Left renal cortex interstitium (tissue), 4 donors: ENCODE measurements at regions not wholly inside any gene's neighbourhood (a gene's known extent, or its start where the extent isn't known, plus 50 kb on each side); places are given as distances from the start of the nearest gene placed in this dataset.

Source experiments
- DNase-seq, 4 donors: peaks; one replicate each; pipeline ENCODE4 v3.0.0-alpha.2; 2013; ENCODE audit warnings: low read depth in 4 of 4, low spot score in 2 of 4, missing footprints in 1 of 4

- no peak for DNase-seq
Measured at GRCh38 chr11:79691445-79691844, 250.6 kb upstream of the TENM4 start.

GRCh38 chr11:79686703-79687419, 246.0 kb upstream of the TENM4 start:
- no peak for DNase-seq

DNA sequence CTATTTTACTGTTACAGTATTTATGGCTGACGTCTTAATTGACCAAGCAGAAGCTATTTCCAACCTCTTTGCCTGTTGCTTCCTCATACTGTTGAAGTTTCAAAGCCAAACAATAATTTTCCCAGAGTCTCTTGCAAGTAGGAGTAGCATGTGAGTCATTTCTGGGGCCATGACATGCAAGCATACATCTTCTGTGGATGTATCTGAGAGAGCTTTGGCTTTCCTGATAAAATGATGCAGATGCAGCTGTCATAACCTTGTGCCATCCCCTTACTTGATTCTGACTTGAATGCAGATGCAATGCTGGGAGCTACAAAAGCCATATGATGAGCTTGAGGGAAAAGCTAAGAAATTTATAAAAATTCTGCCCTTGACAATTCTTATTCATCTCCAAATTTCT, 243.1 kb upstream of the TENM4 start:
- no peak for DNase-seq

DNA sequence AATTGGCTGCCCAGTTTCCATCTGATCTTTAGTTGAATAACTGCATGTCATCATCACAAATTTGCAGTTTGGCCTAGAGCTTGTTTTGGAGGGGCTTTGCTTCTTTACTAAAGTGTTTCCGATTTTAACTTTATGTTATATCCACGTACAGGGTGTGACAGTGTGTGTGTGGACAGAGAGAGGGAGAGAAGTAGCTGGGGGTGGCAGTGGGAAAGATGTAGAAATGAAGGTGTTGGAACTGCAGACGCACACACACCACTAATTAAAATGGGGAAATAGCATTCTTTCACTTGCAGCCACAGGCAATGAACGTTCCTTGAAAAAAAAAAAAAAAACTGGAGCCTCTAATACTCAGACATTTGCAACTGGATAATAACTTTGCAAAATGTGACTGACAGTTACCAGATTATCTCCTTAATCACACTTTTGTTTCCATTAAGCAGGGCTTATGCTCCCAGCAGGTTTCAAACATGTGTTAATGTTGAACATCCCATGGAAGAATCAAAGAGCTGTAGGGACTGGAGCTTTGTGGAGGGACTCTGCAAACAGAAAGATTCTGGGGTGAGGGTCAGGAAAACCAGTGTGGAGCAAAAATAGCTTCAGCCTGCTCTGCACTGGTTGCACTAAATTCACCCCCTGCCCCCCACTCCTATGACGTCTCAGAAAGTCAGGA, 238.1 kb upstream of the TENM4 start:
- no peak for DNase-seq

- no peak for DNase-seq
Measured at GRCh38 chr11:79676396-79676795, 235.6 kb upstream of the TENM4 start.

GRCh38 chr11:79675081-79675480, 234.3 kb upstream of the TENM4 start:
- no peak for DNase-seq

DNA sequence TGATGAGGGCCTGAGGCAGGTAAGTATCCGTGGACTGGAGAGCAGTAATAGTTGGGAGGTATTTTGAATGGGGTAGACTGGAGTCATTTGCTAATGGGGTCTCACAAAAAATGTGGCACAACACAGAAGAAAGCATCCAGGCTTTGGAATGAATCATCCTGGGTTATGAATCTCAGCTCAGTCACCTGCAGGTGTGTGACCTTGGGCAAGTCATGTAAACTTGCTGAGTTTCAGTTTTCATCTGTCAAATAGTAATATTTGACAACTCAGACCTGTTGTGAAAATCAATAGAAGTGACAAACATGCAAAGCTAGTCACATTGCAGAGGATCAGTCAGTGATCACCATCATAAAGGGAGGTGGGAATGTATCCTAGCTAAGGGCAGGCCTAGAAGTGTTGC, 232.0 kb upstream of the TENM4 start:
- no peak for DNase-seq

DNA sequence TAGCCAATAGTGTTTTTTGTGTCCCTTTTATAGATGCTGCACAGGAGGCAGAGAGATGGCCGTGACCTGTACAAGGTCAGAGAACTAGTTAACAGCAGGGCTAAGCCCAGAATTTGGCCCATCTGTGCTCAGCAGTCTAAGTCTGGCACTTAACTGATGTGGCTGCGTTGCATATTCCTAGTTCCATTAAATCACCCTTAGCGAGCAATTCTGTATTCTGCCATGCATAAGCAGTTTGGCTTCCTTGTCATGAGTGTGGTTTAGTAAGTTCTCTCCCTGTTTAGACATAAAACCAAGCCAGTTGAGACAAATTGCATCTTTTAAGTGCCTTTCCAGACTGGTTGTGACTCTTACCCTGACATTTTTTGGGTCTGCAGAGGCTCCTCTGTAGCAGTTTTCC, 230.6 kb upstream of the TENM4 start:
- DNase-seq, result peak in 1 of 4 donors; percentile 12

GRCh38 chr11:79670882-79671281, 230.1 kb upstream of the TENM4 start:
- peak in 2 of 4 donors; percentile 17 to 28 for DNase-seq

GRCh38 chr11:79668575-79668974, 227.7 kb upstream of the TENM4 start:
- no peak for DNase-seq

DNA sequence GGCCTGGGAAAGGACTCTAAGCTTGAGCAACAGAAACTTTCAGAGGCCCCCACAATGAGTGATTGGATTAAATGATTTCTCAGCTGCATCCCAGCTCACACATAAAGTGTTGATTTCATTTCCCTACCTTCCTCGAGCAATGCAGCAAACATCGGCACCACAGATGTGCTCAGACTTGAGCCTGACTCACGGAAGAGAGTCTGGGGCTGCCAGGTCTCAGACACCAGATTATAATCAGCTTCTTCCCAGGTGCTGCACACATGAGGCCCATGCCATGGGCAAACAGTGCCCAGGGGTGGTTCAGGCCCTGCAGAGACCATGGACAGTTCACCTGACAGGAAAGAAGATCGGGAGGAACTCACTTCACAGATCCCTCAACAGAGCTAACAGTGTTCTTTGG, 226.6 kb upstream of the TENM4 start:
- no peak for DNase-seq

DNA sequence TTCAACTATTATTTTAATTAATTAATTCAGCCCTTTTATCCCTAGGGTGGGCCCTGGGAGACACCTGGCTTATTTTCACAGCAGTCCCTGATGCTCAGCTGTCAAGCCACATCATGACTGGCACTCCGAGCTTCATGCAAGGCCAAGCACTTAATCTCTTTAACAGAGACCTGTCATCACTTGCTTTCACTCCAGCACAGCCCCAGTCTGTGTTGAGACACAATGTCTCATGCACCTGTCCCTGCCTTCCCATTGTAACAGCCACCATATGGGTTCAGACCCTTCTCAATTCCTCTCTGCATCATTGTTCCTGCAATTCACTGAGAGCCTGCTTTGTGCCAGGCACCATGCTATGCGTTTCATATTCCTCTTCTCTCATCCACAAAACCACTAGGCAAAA, 222.2 kb upstream of the TENM4 start:
- DNase-seq, result no peak

GRCh38 chr11:79661373-79661772, 220.5 kb upstream of the TENM4 start:
- no peak for DNase-seq

DNA sequence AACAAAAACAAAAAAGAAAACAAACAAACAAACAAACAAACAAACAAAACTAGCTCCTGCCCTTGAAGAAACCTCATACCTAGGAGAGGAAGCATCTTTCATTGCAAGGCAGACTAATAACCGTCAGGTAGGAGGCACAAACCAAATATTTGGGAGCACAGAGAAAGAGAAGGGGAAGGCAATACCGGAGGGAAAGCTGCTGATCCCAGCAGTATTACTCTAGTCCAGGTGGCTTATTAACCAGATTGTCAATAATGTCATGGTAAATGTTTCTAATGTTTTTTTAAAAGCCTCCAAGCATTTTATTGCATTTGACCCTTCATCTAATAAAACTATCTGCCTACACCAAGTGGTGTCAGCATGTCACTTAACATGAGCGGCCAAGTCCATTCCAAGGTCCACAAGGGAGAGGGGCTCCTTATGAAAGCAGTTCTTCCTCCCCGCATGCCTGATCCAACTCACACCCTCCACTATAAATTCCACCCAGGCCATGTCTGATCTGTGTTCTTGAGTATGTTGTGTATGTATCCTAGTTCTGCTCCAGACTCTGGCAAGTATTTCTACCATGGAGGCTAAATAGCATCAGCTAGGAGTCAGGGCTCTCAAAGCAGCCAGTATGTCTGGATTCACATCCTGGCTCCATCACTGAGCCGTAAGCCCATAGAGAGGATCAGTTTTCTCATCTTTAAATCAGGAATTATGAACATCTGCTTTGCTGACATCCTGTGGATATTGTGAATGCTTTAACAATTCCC, 208.1 kb upstream of the TENM4 start:
- DNase-seq, result no peak

GRCh38 chr11:79637219-79637618, 196.4 kb upstream of the TENM4 start:
- no peak for DNase-seq

GRCh38 chr11:79634905-79635304, 194.1 kb upstream of the TENM4 start:
- DNase-seq, result no peak

GRCh38 chr11:79627281-79627680, 186.5 kb upstream of the TENM4 start:
- DNase-seq, result no peak

GRCh38 chr11:79626135-79627075, 185.6 kb upstream of the TENM4 start:
- DNase-seq, result no peak

GRCh38 chr11:79623375-79623774, 182.5 kb upstream of the TENM4 start:
- DNase-seq, result no peak

GRCh38 chr11:79617561-79617960, 176.7 kb upstream of the TENM4 start:
- DNase-seq, result no peak

DNA sequence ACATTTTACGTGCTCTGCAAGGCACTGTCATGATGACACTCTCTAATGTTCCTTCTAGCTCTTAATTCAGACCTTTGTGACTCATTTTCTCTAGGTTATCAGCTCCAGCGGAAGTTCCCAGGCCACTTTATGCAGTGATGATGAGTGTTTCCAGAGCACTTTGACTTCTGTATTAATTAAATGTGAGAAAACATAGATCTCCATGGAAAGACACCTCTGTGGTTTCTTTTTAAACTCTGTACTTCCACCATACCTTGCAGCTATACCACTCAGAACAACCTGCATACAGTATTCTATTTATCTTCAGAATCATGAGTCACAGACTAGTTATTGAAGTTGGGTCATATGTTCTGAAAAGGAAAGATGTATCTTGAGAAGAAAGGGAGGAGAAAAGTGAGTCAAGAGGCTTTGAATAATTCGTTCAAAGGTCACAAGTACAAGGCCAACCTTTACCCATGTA, 175.6 kb upstream of the TENM4 start:
- no peak for DNase-seq
